Right renal pelvis (tissue), 4 donors: ENCODE measurements at regions not wholly inside any gene's neighbourhood (a gene's known extent, or its start where the extent isn't known, plus 50 kb on each side); places are given as distances from the start of the nearest gene placed in this dataset.
A peak's percentile ranks its signal among the peaks of the same experiment; 100 is the strongest.

Source experiments
- DNase-seq, 4 donors: peaks; one replicate each; pipeline ENCODE4 v3.0.0-alpha.2; 2013; ENCODE audit warnings: low read depth in 4 of 4, low spot score in 3 of 4, missing footprints in 1 of 4

GRCh38 chr3:34219556-34219955 is 421.1 kb downstream of the PDCD6IP start:
- DNase-seq: no peak

GRCh38 chr3:34225821-34226366 is 427.5 kb downstream of the PDCD6IP start:
- DNase-seq: no peak

- no peak for DNase-seq
Observed at GRCh38 chr3:34229876-34230275, 431.4 kb downstream of the PDCD6IP start.

- DNase-seq: no peak
Observed at GRCh38 chr3:34235096-34235495, 436.7 kb downstream of the PDCD6IP start.

GRCh38 chr3:34237946-34238345 is 439.5 kb downstream of the PDCD6IP start:
- no peak for DNase-seq

GRCh38 chr3:34238407-34238806 is 440.0 kb downstream of the PDCD6IP start:
- no peak for DNase-seq

- DNase-seq: no peak
Observed at GRCh38 chr3:34239287-34239686, 440.9 kb downstream of the PDCD6IP start.

- DNase-seq: no peak
Observed at GRCh38 chr3:34239875-34240274, 441.4 kb downstream of the PDCD6IP start.

GRCh38 chr3:34247401-34247800 is 449.0 kb downstream of the PDCD6IP start:
- DNase-seq: no peak

GRCh38 chr3:34248352-34248751 is 449.9 kb downstream of the PDCD6IP start:
- no peak for DNase-seq

- DNase-seq: no peak
Observed at GRCh38 chr3:34254285-34254684, 455.9 kb downstream of the PDCD6IP start.

- no peak for DNase-seq
Observed at GRCh38 chr3:34256021-34256420, 457.6 kb downstream of the PDCD6IP start.

GRCh38 chr3:34256791-34257190 is 458.4 kb downstream of the PDCD6IP start:
- no peak for DNase-seq

GRCh38 chr3:34258271-34258998 is 460.0 kb downstream of the PDCD6IP start:
- no peak for DNase-seq

- DNase-seq: peak; percentile 41 to 49 (median 47)
Observed at GRCh38 chr3:34260271-34261000, 462.0 kb downstream of the PDCD6IP start.

GRCh38 chr3:34261001-34261385 is 462.6 kb downstream of the PDCD6IP start:
- DNase-seq: no peak

GRCh38 chr3:34263101-34263621 is 464.7 kb downstream of the PDCD6IP start:
- DNase-seq: no peak

GRCh38 chr3:34264337-34265041 is 466.1 kb downstream of the PDCD6IP start:
- DNase-seq: no peak

GRCh38 chr3:34267088-34267487 is 468.7 kb downstream of the PDCD6IP start:
- DNase-seq: no peak

GRCh38 chr3:34268032-34268709 is 469.7 kb downstream of the PDCD6IP start:
- no peak for DNase-seq
